Lower leg skin (tissue), 4 donors: ENCODE measurements at regions not wholly inside any gene's neighbourhood (a gene's known extent, or its start where the extent isn't known, plus 50 kb on each side); places are given as distances from the start of the nearest gene placed in this dataset.
A peak's percentile ranks its signal among the peaks of the same experiment; 100 is the strongest.

Experiments used
- DNase-seq, 2 donors: peaks; one replicate each; pipeline ENCODE4 v3.0.0-alpha.2; 2019; ENCODE audit warnings: low spot score in 2 of 2
- H3K4me3 ChIP-seq: fragments of 200-600 bp; sonication (generic); 2 replicates; pipeline ENCODE4 v1.5.1; 2017; ENCODE audit warnings: mild to moderate bottlenecking, low read depth; ENCODE audit not compliant: poor library complexity, severe bottlenecking
- CTCF ChIP-seq, 3 donors: fragments of 450-650 bp; IDR thresholded peaks; one replicate each; pipeline ENCODE4 v1.5.1; 2016; ENCODE audit warnings: antibody characterized with exemption in 3 of 3, mild to moderate bottlenecking in 3 of 3, moderate library complexity in 2 of 3
- POLR2A ChIP-seq, 2 donors: fragments of 450-650 bp; IDR thresholded peaks; one replicate each; pipeline ENCODE4 v1.6.1; 2016 to 2017; ENCODE audit warnings: antibody characterized with exemption in 2 of 2, mild to moderate bottlenecking in 1 of 2, moderate library complexity in 1 of 2
- WGBS, 2 donors: methylation state at CpG; one replicate each; pipeline ENCODE4 v1.1.5; 2018; 5-methylcytosine and 5-hydroxymethylcytosine counted together
- intact Hi-C: fragments of 100-400 bp; cut with DNase I; formaldehyde crosslinking; loops from one replicate; pipeline ENCODE4 v1.15.0; 2023; ENCODE audit warnings: low total_unique reads

GRCh38 chr1:101112051-101112780 is 86.6 kb upstream of the DPH5 start:
- peak in 1 of 2 donors; percentile 34 for DNase-seq
- WGBS, 2 donors = 64 to 65% methylated on average over 6 of the region's 6 CpGs
- H3K4me3 ChIP-seq = no peak overlapping the region
- intact Hi-C loops = no loop called here
- TF ChIP-seq CTCF (IDR thresholded peaks at IDR 0.05) = no peak
- TF ChIP-seq POLR2A (IDR thresholded peaks at IDR 0.05) = no peak

GRCh38 chr1:101111461-101111860 is 85.9 kb upstream of the DPH5 start:
- TF ChIP-seq CTCF (IDR thresholded peaks at IDR 0.05) = no peak
- TF ChIP-seq POLR2A (IDR thresholded peaks at IDR 0.05) = no peak
- WGBS, 2 donors = 71 to 85% methylated on average over 1 of the region's 1 CpG
- intact Hi-C loops = no loop called here
- DNase-seq = no peak
- H3K4me3 ChIP-seq = no peak overlapping the region

GRCh38 chr1:101109791-101110190 is 84.2 kb upstream of the DPH5 start:
- WGBS, 2 donors = 5 to 94% methylated on average over 1 of the region's 1 CpG
- no peak overlapping the region for H3K4me3 ChIP-seq
- TF ChIP-seq CTCF (IDR thresholded peaks at IDR 0.05) = no peak
- no peak for TF ChIP-seq POLR2A (IDR thresholded peaks at IDR 0.05)
- no peak for DNase-seq
- intact Hi-C loops = no loop called here

- no peak for TF ChIP-seq CTCF (IDR thresholded peaks at IDR 0.05)
- TF ChIP-seq POLR2A (IDR thresholded peaks at IDR 0.05) = no peak
- no peak for DNase-seq
- intact Hi-C loops = no loop called here
- 70% methylated on average over 3 of the region's 3 CpGs for WGBS, 2 donors
- no peak overlapping the region for H3K4me3 ChIP-seq
Observed at GRCh38 chr1:101108111-101108500, 82.5 kb upstream of the DPH5 start.

- 78 to 87% methylated on average over 2 of the region's 2 CpGs for WGBS, 2 donors
- TF ChIP-seq CTCF (IDR thresholded peaks at IDR 0.05) = no peak
- no peak for TF ChIP-seq POLR2A (IDR thresholded peaks at IDR 0.05)
- no peak for DNase-seq
- intact Hi-C loops = no loop called here
- H3K4me3 ChIP-seq = no peak overlapping the region
Observed at GRCh38 chr1:101107496-101108110, 82.0 kb upstream of the DPH5 start.
